GM18517 (cell line): ENCODE measurements at regions not wholly inside any gene's neighbourhood (a gene's known extent, or its start where the extent isn't known, plus 50 kb on each side); places are given as distances from the start of the nearest gene placed in this dataset.

Experiments used
- ATAC-seq: cut with Tn5 transposase; IDR thresholded peaks from one replicate; pipeline ENCODE4 v1.9.1; 2021; ENCODE audit warnings: mild to moderate bottlenecking, moderate library complexity; ENCODE audit not compliant: unreplicated experiment

DNA sequence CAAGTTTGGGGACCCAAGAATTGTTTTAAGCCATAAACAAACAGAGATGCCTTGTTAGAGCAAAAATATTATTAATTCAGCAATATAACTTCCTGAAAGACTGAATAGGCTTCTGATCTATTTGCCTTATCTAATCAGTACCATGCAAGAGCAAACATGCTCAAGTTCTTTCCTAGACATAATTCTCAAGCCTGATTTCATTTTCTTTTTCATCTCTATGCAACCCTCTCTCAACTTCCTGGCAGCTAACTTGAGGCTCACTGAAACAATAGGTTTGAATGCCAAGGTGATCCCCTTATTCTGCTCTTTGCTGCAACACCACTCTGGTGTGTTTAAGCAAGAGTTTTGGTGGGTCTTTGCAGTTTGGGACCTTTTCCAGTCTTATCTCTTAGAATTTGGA is 230.9 kb upstream of the CD96 start:
- no peak for ATAC-seq

DNA sequence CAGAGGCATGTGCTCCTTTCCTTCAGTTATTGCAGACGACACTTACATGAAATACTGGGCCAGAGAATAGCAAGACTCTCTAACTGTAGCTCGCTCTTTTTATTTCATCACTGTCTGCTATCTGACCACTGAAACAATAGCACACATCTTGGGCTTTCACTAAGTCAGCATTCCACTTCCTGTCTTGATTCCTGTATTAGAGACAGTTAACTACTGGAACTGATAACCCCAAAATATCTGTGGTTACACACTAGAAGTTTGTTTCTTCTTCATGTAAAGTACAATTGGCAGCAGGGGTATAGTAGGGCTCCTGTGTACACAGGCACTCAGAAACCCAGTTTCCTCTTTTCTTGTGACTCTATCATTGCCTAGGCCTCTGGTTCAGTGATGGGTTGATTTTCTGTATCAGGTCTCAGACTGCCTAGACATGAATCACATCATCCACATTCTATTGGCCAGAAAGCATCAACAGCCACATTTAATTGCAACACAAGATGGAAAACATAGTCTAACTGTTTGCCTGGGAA is 230.2 kb upstream of the CD96 start:
- ATAC-seq: peak; percentile 86

DNA sequence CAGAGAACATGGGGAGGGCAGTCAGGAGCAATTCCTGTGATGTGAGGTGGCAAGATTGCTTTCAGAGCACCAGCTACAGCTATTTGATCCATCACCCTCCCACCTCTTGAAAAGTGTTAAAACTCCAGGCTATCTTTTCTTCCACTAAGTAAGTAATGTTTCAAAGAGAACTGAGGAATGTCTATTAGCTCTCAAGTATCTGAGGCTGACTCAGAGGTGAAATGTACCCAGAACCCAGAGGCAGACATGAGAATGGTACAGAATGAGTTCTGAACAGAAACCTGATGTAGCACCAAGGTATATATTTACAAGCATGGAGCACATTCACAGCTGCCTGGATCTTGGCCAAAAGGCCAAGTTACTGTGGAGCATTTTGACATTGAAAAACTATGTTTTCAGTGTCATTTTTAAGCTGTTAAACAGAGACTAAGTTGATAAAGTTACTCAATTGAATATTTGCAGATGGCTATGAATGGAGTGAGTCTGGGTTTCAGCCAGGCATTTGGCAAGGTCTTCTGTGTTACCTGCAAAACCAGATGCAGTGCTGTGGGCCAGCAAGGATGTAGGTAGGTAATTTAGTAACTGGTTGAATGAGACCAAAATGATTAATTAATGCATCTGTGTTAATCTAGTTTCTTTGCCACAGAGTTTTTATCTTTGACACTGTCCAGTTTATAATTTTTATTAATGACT is 227.7 kb upstream of the CD96 start:
- ATAC-seq: no peak

DNA sequence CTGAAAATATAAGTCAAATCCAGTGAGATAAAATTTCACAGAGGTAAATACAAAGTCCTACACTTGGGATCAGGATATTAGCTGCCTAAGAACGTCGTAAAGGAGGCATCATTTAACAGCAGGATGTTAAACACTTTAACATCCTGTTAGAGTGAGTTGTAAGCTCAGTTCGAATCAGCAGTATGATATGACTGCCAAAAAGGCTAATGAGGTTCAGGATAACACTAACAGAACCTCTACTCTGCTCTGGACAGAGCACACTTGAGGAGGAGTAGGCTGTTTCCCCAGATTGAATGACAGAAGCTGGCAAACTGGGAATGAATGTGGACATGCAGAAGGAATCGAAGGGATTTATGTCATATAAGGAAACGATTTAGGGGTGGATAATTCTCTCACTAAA is 227.1 kb upstream of the CD96 start:
- ATAC-seq: no peak

DNA sequence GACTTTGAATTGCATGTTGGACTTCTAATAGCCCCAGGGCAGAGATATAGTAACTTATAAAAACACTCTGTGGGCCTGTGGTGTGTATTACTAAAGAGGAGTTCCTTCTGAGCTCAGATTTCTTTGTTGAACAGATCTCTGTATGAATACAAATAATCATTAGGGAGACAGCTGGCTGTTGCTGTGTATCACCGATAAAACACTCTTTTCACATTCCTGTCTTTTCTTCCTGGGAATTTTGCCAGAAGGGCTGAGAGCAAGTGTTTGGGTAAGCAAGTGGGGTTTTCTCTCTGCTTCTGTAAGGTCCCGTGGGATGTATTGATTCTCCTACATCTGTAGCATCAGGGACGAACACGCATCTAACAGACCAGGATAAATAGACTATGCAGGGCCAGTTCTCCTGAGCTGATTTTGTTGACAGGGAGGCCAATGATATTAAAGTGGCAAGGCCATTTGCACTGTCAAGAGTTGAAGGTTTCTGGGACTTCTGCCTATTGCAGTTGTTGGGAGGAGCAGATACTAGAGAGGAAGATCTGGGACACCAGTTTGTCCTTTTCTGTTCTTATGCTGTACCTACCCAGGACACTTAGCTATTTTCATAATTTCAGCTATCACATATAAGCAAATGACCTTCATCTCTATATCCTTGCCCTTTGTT is 225.9 kb upstream of the CD96 start:
- no peak for ATAC-seq

DNA sequence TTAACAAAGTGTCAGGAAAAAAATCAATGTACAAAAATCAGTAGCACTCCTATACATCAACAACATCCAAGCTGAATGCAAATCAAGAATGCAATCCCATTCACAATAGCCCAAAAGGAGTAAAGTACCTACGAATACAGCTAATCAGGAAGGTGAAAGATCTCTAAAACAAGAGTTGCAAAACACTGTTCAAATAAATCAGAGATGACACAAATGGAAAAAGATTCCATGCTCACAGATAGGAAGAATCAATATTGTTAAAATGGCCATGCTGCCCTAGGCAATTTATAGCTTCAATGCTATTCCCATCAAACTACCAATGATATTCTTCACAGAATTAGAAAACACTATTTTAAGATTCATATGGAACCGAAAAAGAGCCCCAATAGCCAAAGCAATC is 223.7 kb upstream of the CD96 start:
- no peak for ATAC-seq

DNA sequence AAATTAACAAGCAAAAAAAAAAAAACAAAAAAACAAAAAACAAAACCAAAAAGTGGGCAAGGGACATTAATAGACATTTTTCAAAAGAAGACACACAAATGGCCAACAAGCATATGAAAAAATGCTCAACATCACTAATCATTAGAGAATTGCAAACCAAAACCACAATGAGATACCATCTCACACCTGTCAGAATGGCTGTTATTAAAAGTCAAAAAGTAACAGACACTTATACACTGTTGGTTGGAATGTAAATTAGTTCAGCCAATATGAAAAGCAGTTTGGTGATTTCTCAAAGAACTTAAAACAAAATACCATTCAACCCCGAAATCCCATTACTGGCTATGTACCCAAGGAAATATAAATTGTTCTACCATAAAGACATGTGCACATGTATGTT is 222.4 kb upstream of the CD96 start:
- ATAC-seq: no peak

DNA sequence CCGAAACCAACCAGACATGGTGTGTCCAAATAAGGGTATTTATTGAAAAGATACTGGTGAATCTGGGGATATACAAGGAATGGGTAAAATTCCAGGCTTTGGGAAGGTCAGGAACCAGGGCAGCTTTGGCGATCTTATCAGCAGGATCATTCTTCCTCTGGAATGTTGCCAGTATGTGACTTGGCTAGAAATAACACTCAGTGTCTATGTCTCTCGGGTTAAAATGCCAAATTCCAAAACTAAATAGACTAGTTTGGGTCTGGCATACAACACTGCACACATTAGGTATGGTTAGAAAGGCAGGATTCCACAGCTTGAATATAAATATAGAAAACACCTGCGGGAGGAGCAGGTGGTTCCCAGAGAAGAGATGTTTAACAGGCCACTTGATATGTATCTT is 220.2 kb upstream of the CD96 start:
- no peak for ATAC-seq

DNA sequence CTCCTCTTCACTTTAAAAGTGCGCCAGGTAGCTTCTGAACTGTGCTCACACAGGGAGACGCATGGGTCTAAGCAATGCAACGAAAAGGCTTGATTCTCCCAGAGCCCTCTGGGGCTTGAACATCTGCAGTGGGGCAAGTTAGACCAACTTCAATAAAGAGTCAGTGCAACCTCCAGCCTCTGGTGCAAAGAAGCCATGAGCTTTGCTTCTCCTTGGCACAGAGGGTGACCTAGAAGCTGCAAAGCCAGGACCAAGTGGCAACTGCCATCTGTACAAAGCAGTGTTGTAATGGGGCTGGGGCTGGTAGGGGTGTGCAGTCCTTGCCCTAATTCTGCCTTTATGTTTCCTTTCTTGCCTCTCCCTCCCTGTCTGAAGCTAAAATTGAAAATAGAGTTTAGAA is 219.0 kb upstream of the CD96 start:
- ATAC-seq: no peak

DNA sequence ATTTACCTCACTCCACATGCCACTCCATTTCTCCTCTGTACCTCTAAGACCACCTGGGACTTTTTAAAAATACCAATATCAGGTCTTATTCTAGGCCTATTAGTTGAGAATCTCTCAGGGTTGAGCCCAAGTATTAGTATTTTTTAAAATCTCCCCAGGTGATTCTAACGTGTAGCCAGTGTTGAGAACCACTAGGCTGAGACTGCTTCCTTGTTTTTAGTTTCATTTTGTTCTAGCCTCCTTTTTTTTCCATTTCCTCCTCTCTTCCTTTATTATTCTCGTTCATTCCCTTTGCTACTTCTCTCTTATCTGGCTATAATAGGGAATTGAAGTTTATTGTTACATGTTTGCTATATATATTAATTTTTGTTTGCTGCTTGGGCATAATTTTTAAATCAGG is 217.8 kb upstream of the CD96 start:
- ATAC-seq: no peak

DNA sequence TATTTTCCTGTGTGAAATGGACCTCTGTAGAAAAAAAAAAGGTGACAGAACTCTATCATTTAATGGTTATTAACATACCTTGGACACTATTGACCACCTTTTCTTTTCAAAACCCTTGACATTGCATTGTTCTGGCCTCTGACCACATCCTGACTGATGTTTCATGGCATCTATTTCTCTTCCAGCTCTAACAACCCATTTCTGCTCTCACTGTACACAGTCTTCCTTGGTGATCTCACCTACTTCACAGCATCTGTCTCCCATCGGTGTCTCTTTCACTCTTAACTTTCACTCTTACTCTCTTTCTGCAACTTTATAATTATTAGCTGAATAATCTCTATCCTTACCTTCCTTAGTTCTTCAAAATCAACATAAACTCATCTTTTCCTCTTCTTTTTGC is 217.4 kb upstream of the CD96 start:
- no peak for ATAC-seq

DNA sequence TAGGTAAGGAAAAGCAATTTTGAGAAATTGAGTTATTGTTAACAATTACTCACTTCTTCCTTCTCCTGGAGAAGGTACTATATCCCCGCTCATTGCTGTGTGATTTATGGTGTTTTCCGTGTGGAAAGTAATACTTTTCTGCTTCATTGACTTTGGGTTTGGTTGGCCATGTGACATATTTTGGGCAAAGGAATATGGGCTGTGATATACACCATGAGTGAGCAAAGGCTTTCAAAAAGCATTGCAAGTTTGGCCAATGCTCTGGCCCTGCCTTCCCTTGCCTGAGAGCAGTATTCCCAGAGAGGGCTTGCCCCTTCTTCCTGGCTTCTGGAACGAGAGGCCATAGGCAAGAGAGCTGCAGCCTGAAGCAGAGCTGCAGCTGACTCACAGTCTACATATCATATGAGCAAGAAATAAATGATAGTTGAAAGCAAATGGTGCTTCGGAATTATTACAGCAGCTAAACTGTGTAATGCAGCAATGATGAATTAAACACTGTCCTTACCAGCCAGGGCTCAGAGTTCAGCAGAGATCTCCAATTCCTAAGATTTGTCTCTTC is 216.8 kb upstream of the CD96 start:
- ATAC-seq: no peak

DNA sequence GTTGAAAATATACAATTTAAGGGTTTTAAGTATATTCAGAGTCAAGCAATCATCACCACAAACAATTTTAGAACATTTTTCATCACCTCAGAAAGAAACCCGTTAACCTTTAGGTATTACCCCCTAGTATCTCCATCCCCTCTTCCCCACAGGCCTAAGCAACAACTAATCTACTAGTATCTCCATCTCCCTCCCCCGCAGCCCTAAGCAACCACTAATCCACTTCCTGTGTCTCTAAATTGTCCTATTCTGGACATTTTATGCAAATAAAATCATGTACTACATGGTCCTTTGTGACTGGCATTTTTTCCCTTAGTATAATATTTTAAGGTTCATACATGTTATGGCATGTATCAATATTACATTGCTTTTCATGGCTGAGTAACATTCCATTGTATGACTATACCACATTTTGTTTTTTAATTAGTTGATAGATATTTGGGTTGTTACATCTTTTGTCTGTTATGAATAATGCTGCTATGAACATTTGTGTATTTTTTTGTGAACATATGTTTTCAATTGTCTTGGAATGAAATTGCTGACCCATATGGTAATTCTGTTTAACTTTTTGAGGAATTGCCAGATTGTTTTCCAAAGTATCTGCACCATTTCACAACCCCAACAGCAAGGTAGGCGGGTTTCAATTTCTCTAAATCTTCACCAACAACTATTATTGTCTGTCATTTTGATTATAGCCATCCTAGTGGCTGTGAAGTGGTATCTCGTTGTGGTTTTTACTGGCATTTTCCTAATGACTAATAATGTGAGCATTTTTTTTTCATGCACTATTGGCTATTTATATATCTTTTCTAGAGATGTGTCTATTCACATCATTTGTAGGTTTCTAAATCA is 215.6 kb upstream of the CD96 start:
- ATAC-seq: peak; percentile 67

DNA sequence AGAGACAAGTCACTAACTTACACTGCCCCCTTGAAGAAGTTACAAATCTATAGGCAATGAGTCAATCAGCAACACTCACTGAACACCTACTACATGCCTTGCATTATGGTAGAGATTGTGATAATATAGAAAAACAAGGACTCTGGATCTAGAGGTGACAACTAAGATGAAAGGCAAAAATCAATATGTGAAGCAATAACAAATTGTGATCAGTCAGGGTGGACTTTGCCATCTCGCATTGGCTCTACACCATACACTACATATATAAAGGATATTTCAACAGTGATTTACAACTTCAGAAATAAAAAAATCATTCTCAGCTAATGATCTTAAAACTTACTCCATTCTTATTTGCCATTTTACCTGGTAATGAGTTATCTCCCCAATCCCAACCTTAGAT is 210.7 kb upstream of the CD96 start:
- ATAC-seq: no peak

DNA sequence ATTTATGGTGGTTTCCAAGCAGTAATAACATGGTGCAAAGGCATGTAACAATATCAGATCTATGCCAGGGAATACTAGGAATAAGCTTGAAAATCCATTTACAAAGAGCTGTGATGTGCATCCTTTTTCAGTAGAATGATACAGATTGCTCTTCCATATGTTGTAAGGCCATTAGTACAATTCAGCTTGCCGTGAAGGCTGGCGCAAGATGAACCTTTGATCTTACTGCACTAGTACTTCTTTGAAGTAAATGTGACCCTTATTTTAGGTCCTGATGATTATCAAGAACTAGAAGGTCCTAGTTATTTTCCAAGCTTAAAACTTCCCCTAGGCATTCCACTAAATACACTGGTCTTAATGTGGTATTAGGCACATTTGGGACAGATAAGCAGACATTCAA is 210.1 kb upstream of the CD96 start:
- ATAC-seq: no peak

DNA sequence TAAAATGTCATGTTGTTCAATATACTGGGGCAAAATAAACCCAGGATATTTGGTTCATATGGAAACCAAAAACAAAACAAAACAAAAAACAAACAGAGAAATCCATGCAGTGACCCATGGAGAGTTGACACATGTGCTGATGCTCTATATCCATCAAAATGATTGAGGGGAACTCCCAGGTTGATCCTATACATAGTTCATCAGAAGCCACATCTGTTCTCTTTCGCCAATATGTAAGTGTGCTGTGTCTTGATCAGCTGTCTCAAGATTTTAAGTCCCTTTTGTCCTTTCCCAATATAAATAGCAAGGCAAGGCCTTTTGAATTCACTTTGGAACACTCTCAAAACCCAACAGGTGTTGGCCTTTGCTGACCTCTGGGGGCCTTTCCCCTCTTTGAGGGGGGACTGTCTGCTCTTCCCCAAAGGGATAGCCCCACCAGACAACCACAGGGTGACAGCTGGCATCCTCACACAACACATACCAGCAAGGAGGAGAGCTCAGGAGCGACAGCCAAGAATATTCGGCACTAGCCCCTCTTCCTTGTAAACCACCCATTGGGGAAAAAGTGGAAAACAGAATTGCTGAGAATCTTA is 209.4 kb upstream of the CD96 start:
- no peak for ATAC-seq

DNA sequence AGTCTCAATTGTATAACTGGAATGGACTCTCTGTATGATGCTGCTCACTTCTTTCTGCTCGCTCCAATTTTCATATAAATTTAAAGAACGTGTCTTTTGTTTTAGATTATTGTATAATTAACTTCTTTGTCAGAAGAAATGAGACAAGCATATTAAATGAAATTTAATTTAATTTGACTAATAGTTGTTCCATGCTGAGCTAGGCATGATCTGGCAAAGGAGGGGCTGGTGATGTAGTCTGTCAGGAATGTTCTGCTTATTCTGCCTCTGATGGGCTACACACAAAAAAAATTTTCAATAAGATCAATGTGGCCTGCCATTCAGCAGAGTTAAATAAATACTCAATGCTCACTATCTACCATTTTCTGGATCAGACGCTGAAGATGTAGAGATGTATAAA is 208.4 kb upstream of the CD96 start:
- no peak for ATAC-seq

DNA sequence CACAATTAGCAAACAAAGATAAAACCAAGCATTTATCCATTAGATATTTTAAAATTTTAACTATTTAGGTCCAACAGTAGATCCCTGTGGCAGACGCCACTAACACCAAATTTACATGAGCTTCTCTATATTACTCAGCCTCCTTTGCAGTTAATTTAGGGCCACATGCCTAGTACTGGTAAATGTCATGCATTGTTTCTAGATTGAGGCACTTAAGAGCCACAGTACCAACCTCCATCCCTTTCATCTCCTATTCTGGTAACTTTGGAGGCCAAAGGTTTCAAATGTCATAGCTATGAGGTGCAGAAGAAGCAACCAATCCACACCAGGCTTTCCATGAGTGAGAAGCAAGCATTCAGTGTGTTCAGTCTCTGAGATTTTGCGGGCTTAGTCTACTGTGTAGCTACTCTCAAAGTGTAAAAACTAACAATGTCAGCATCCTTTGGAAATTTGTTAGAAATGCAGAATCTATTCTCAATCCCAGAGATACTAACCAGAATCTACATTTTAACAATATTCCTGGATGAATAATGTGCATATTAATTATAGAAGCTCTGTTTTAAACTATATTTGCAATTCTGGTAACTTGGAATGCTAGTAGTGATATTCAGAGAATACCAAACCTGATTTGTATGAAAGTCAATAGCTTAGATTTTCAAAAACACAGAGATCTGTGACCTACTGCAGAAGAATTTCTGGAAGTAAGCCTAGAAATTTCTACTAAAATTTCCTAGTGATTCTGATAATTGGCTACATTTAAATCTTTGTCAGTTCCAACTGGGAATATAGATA is 206.3 kb upstream of the CD96 start:
- ATAC-seq: peak; percentile 65

DNA sequence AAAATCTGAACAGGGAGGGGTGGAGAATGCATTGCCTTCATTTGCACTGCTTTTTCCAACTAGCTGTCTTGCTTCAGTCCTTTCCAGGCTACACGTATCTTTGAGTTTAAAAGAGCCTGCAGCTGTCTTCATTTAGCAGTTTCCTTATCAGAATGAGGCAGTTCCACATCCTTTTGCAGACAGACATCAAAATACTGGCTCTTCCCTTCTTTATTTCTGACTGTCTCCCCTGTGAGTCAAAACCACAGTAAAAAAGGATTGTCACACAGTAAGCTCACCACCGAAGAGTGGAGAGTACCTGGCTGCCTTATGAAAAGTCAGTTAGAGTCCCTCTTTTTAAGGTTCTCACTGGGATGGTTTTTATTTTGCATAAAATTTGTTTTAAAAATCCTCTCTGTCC is 205.5 kb upstream of the CD96 start:
- ATAC-seq: no peak

DNA sequence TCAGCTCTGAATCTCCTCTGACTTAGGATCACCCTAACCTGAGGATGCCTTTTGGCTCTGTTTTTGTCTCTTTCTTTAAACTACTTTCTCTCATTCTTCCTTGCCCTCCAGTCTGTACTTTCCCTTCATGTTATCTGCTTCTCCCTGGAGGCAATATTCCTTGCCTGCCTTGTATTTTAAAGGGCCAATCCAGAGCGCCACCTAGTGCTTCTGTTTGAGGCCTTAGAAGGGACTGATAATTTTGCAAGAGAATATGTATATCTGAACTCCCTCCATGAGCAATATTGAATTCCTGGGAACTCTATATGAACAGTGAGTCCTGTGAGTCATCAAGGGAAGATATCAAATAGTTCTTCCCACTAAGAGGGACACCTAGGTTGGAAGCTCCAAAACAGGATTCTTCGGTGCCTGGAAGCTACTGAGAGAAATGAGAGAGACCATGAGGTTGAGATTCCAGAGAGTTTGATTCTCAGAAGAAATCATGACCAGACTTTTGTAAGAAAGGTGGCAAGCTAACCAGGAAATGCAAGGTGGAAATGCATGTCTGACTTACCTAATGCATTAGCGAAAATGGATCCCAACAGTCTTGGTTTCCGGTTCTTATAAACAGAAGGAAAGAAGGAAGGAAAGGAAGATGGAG is 203.8 kb upstream of the CD96 start:
- ATAC-seq: no peak
